Transverse colon (tissue), 4 donors: ENCODE measurements at regions not wholly inside any gene's neighbourhood (a gene's known extent, or its start where the extent isn't known, plus 50 kb on each side); places are given as distances from the start of the nearest gene placed in this dataset.

Experiments
- DNase-seq: peaks from one replicate; pipeline ENCODE4 v3.0.0-alpha.2; 2019
- H3K27ac ChIP-seq, 4 donors: fragments of 200-600 bp; sonication (generic); 2 replicates each; pipeline ENCODE4 v1.5.1; 2016 to 2018; ENCODE audit warnings: inconsistent platforms in 4 of 4
- H3K27me3 ChIP-seq: fragments of 200-600 bp; sonication (generic); 2 replicates; pipeline ENCODE4 v1.5.1; 2017; ENCODE audit warnings: inconsistent platforms
- H3K36me3 ChIP-seq, 4 donors: fragments of 200-600 bp; sonication (generic); 2 replicates each; pipeline ENCODE4 v1.5.1; 2017 to 2019; ENCODE audit warnings: inconsistent platforms in 4 of 4
- H3K4me1 ChIP-seq, 4 donors: fragments of 200-600 bp; sonication (generic); 2 replicates each; pipeline ENCODE4 v1.5.1; 2017 to 2020; ENCODE audit warnings: inconsistent platforms in 4 of 4
- H3K4me3 ChIP-seq, 4 donors: fragments of 200-600 bp; sonication (generic); 1 replicate in 1 of 4; 2 replicates in 3 of 4; pipeline versions ENCODE4 v1.5.1 to v1.6.1; 2017 to 2019; ENCODE audit warnings: inconsistent platforms in 4 of 4
- H3K9me3 ChIP-seq, 2 donors: fragments of 200-600 bp; sonication (generic); 2 replicates each; pipeline ENCODE4 v1.5.1; 2017 to 2019; ENCODE audit warnings: inconsistent platforms in 2 of 2
- EP300 ChIP-seq: sonication (generic); formaldehyde crosslinking; IDR thresholded peaks from one replicate; pipeline ENCODE4 v1.6.1; 2017; ENCODE audit warnings: antibody characterized with exemption, low read depth
- POLR2A ChIP-seq: fragments of 450-650 bp; IDR thresholded peaks from one replicate; pipeline ENCODE4 v1.6.1; 2016; ENCODE audit warnings: antibody characterized with exemption, mild to moderate bottlenecking, moderate library complexity
- POLR2AphosphoS5 ChIP-seq, 3 donors: sonication (generic); formaldehyde crosslinking; IDR thresholded peaks; one replicate each; pipeline ENCODE4 v1.6.1; 2016; ENCODE audit warnings: antibody characterized with exemption in 3 of 3
- WGBS, 2 donors: methylation state at CpG; one replicate each; pipeline ENCODE4 v1.1.5; 2018; ENCODE audit warnings: low coverage in 1 of 2; 5-methylcytosine and 5-hydroxymethylcytosine counted together
- in situ Hi-C, 4 donors: fragments of 200-750 bp; cut with MboI; loops; one replicate each; pipeline versions ENCODE4 v1.15.0 to v1.15.1; 2017; ENCODE audit warnings: low sequenced_read_pairs in 3 of 4, low pct_ligation_motif_present in 1 of 4, low pct_unique_long_range_greater_than_20kb in 1 of 4
- intact Hi-C: fragments of 100-400 bp; cut with DNase I; formaldehyde crosslinking; loops from one replicate; pipeline ENCODE4 v1.15.1; 2023; ENCODE audit warnings: low total_unique reads
- TF ChIP-seq, protein P1 (sequence below), 5 experiments: fragments of 200-600 bp in 3 of 5; fragments of 450-650 bp in 2 of 5; sonication (generic) in 3 of 5; IDR thresholded peaks; 1 replicate in 2 of 5; 2 replicates in 3 of 5; pipeline ENCODE4 v1.5.1; 2016 to 2017; ENCODE audit warnings: antibody characterized with exemption in 5 of 5, inconsistent platforms in 3 of 5, mild to moderate bottlenecking in 2 of 5, moderate library complexity in 1 of 5

GRCh38 chr22:48826546-48826945, 1001.1 kb downstream of the BRD1 start:
- Histone ChIP-seq H3K27me3 (peaks cover 8% of the 10 kb centered on the region), H3K36me3 (no peaks in the 10 kb centered on the region), H3K4me1 (no peaks in the 10 kb centered on the region), H3K27ac (no peak overlapping the region), H3K9me3 (no peaks in the 10 kb centered on the region), H3K4me3 (no peak overlapping the region)
- in situ Hi-C loops: no loop called here
- no peak for DNase-seq
- intact Hi-C loops: no loop called here
- TF ChIP-seq EP300: no peak
- TF ChIP-seq, protein P1, sequence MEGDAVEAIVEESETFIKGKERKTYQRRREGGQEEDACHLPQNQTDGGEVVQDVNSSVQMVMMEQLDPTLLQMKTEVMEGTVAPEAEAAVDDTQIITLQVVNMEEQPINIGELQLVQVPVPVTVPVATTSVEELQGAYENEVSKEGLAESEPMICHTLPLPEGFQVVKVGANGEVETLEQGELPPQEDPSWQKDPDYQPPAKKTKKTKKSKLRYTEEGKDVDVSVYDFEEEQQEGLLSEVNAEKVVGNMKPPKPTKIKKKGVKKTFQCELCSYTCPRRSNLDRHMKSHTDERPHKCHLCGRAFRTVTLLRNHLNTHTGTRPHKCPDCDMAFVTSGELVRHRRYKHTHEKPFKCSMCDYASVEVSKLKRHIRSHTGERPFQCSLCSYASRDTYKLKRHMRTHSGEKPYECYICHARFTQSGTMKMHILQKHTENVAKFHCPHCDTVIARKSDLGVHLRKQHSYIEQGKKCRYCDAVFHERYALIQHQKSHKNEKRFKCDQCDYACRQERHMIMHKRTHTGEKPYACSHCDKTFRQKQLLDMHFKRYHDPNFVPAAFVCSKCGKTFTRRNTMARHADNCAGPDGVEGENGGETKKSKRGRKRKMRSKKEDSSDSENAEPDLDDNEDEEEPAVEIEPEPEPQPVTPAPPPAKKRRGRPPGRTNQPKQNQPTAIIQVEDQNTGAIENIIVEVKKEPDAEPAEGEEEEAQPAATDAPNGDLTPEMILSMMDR (IDR thresholded peaks at IDR 0.05): no peak
- no peak for TF ChIP-seq POLR2A
- TF ChIP-seq POLR2AphosphoS5 (IDR thresholded peaks at IDR 0.05): no peak
- WGBS, 2 donors: 88% methylated on average over 9 of the region's 9 CpGs; no CpG with 5 or more reads in 1 of the 2 donors

GRCh38 chr22:48825802-48826520, 1001.7 kb downstream of the BRD1 start:
- DNase-seq: no peak
- intact Hi-C loops (no loop called here), in situ Hi-C loops (no loop called here)
- 77 to 80% methylated on average over 8 to 25 of the region's 25 CpGs for WGBS, 2 donors
- Histone ChIP-seq H3K27me3 (peaks cover 10% of the 10 kb centered on the region), H3K36me3 (no peaks in the 10 kb centered on the region), H3K27ac (no peak overlapping the region), H3K9me3 (no peaks in the 10 kb centered on the region), H3K4me3 (no peak overlapping the region), H3K4me1 (no peaks in the 10 kb centered on the region)
- no peak for TF ChIP-seq EP300
- TF ChIP-seq POLR2AphosphoS5 (IDR thresholded peaks at IDR 0.05): no peak
- TF ChIP-seq POLR2A: no peak
- TF ChIP-seq, protein P1 (IDR thresholded peaks at IDR 0.05): no peak

DNA sequence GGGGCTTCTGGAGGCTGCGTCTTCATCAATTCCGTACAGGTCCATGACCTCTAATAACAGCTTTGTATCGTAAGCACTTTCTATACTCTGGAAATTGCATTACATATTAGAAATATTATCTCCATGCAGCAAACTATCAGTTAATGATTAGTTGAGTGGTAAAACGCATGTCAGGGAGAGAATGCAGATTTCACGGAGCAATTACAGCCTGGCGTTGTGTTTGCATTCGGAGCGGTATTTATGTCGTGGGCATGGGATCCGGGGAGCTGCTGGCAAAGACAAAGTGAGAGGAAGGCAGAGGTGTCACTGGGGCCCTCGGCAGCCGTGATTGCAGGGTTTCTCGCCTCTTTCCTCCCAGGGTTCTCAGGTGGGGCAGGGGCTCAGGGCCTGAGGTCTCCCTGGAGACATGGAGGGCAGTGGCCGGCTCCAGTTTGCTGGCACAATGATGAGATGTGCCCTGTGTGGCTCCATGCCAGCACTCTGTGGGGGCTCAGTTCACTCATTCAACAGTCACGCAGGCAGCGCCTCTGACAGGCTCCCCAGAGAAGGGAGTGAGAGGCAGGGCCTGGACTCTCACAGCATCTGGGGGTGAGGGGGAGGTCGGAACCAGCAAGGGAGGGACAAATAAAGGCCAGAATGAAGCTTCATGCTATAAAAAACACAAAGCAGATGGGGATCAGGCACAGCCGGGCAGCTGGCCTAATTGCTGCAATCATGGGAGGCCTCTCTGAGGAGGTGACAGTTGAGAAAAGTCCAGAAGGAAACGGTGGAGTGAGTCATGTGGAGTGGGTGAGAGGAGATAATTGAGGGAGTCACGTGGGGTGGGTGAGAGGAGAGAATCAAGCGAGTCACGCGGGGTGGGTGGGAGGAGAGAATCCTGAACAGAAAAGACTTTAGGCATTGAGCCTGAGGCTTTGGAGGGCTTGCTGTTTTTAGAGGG, 1002.7 kb downstream of the BRD1 start:
- in situ Hi-C loops (no loop called here), intact Hi-C loops (no loop called here)
- TF ChIP-seq EP300: no peak
- TF ChIP-seq, protein P1 (IDR thresholded peaks at IDR 0.05): no peak
- peaks cover 10% of the 10 kb centered on the region for H3K27me3 ChIP-seq
- DNase-seq: no peak
- WGBS, 2 donors: 52 to 60% methylated on average over 15 to 23 of the region's 23 CpGs
- H3K36me3 ChIP-seq: no peaks in the 10 kb centered on the region
- H3K9me3 ChIP-seq: no peaks in the 10 kb centered on the region
- H3K4me3 ChIP-seq: no peak overlapping the region
- no peak overlapping the region for H3K27ac ChIP-seq
- H3K4me1 ChIP-seq: no peaks in the 10 kb centered on the region

DNA sequence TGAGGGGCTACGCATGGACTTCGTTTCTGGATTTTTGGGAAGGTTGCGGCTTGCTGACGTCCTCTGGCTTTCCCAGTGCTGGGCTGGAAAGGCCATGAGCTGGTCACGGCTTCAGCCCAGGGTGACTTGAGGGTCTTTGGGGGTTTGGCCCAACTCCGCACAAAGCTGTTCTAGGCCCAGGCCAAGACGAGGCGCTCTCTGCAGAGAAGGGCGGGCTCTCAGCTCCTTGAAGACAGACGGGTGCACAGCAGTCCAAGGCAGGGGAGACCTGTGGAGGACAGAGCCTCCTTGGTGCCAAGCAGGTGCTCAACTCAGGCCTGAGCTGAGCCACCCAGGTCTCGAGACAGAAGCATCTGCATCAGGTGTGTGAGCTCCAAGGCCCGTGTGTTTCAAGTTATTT, 1003.7 kb downstream of the BRD1 start:
- in situ Hi-C loops: no loop called here
- Histone ChIP-seq H3K36me3 (no peaks in the 10 kb centered on the region), H3K9me3 (no peaks in the 10 kb centered on the region), H3K27me3 (peaks cover 10% of the 10 kb centered on the region), H3K27ac (no peak overlapping the region), H3K4me1 (no peaks in the 10 kb centered on the region), H3K4me3 (no peak overlapping the region)
- 76% methylated on average over 12 of the region's 12 CpGs; no CpG with 5 or more reads in 1 of the 2 donors for WGBS, 2 donors
- TF ChIP-seq POLR2AphosphoS5 (IDR thresholded peaks at IDR 0.05) (no peak), POLR2A (no peak)
- intact Hi-C loops: no loop called here
- no peak for DNase-seq
